ENCODE measurements at regions not wholly inside any gene's neighbourhood (a gene's known extent, or its start where the extent isn't known, plus 50 kb on each side); places are given as distances from the start of the nearest gene placed in this dataset.

- H3K4me3 ChIP-seq = no peak overlapping the region
- H3K27me3 ChIP-seq = no peaks in the 10 kb centered on the region
- WGBS, 4 donors = 58 to 73% (median 68%) methylated on average over 9 to 12 of the region's 12 CpGs
- peak in 1 of 7 donors; percentile 8 for DNase-seq
- intact Hi-C loops (cut with DNase I) = no loop called here
- no peaks in the 10 kb centered on the region for H3K4me1 ChIP-seq (replicated peaks in 1 of 2)
- H3K27ac ChIP-seq = no peak overlapping the region
- no peaks in the 10 kb centered on the region for H3K36me3 ChIP-seq (replicated peaks in 1 of 2)
- TF ChIP-seq POLR2A (IDR thresholded peaks at IDR 0.05) = no peak
- TF ChIP-seq, protein P1, sequence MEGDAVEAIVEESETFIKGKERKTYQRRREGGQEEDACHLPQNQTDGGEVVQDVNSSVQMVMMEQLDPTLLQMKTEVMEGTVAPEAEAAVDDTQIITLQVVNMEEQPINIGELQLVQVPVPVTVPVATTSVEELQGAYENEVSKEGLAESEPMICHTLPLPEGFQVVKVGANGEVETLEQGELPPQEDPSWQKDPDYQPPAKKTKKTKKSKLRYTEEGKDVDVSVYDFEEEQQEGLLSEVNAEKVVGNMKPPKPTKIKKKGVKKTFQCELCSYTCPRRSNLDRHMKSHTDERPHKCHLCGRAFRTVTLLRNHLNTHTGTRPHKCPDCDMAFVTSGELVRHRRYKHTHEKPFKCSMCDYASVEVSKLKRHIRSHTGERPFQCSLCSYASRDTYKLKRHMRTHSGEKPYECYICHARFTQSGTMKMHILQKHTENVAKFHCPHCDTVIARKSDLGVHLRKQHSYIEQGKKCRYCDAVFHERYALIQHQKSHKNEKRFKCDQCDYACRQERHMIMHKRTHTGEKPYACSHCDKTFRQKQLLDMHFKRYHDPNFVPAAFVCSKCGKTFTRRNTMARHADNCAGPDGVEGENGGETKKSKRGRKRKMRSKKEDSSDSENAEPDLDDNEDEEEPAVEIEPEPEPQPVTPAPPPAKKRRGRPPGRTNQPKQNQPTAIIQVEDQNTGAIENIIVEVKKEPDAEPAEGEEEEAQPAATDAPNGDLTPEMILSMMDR (IDR thresholded peaks at IDR 0.05) = no peak
- no peaks in the 10 kb centered on the region for H3K9me3 ChIP-seq (replicated peaks in 1 of 3)
Measured at GRCh38 chr11:134560566-134561330, 148.7 kb upstream of the B3GAT1 start.

DNA sequence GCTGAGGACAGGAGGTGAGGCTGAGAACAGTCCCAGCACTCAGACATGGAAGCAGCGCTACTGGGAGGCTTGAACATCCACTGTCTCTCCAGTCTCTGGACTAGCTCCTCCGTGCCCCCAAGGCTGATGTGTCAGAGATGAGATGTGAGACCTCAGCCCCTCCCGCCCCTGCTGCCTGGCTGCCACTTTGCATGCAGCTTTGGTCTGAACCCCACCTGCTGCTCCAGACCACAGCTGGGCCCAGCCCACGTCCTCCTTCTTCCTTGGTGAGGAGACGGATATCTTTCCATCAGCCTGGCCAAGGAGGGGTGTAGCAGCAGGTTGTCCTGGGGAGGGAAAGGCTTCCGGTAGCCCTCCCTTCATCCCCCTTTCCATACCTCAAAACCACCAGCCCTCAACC lies 148.0 kb upstream of the B3GAT1 start:
- peak in 2 of 7 donors; percentile 11 to 38 for DNase-seq
- WGBS, 4 donors = 63 to 67% (median 65%) methylated on average over 2 to 6 of the region's 6 CpGs
- no peaks in the 10 kb centered on the region for H3K27me3 ChIP-seq
- no peak overlapping the region for H3K4me3 ChIP-seq
- intact Hi-C loops (cut with DNase I) = no loop called here
- no peaks in the 10 kb centered on the region for H3K36me3 ChIP-seq (replicated peaks in 1 of 2)
- no peaks in the 10 kb centered on the region for H3K4me1 ChIP-seq (replicated peaks in 1 of 2)
- no peaks in the 10 kb centered on the region for H3K9me3 ChIP-seq (replicated peaks in 1 of 3)
- H3K27ac ChIP-seq = no peak overlapping the region
- no peak for TF ChIP-seq POLR2A (IDR thresholded peaks at IDR 0.05)
- TF ChIP-seq, protein P1 (IDR thresholded peaks at IDR 0.05) = no peak

DNA sequence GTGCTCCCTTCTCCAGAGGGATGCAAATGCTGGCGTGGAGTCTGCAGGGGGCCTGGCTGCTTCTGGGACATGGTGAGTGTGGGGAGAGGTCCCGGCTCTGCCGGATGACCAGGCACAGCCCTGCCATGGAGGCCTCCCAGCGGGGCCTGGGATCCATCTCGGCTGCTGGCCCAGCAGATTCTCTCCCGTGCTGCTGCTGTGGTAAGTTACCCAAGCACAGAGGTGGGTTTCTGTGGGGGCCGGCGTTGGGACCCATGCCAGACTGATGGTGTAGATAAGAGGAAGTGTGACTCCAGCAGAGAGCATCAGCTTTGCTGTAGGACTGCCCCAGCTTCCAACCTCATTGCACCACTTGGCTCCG lies 147.5 kb upstream of the B3GAT1 start:
- no peak overlapping the region for H3K4me3 ChIP-seq
- no peaks in the 10 kb centered on the region for H3K27me3 ChIP-seq
- no peak for TF ChIP-seq POLR2A (IDR thresholded peaks at IDR 0.05)
- TF ChIP-seq, protein P1 (IDR thresholded peaks at IDR 0.05) = no peak
- H3K27ac ChIP-seq = no peak overlapping the region
- H3K9me3 ChIP-seq (replicated peaks in 1 of 3) = no peaks in the 10 kb centered on the region
- H3K4me1 ChIP-seq (replicated peaks in 1 of 2) = no peaks in the 10 kb centered on the region
- no peaks in the 10 kb centered on the region for H3K36me3 ChIP-seq (replicated peaks in 1 of 2)
- DNase-seq = peak in 2 of 7 donors; percentile 10 to 42
- 47 to 57% (median 55%) methylated on average over 3 to 9 of the region's 9 CpGs for WGBS, 4 donors
- intact Hi-C loops (cut with DNase I) = no loop called here

- Histone ChIP-seq H3K27ac (no peak overlapping the region), H3K4me1 (replicated peaks in 1 of 2) (no peaks in the 10 kb centered on the region), H3K9me3 (replicated peaks in 1 of 3) (no peaks in the 10 kb centered on the region), H3K36me3 (replicated peaks in 1 of 2) (no peaks in the 10 kb centered on the region), H3K4me3 (no peak overlapping the region), H3K27me3 (no peaks in the 10 kb centered on the region)
- DNase-seq = peak in 1 of 7 donors; percentile 3
- intact Hi-C loops (cut with DNase I) = no loop called here
- WGBS, 4 donors = 64 to 76% (median 69%) methylated on average over 16 of the region's 16 CpGs
- no peak for TF ChIP-seq POLR2A (IDR thresholded peaks at IDR 0.05)
- TF ChIP-seq, protein P1 (IDR thresholded peaks at IDR 0.05) = no peak
Measured at GRCh38 chr11:134558916-134559601, 147.0 kb upstream of the B3GAT1 start.

All from adrenal gland (tissue), 9 donors.